C4-2B (cell line): ENCODE measurements at regions not wholly inside any gene's neighbourhood (a gene's known extent, or its start where the extent isn't known, plus 50 kb on each side); places are given as distances from the start of the nearest gene placed in this dataset.

Experiments
- CTCF ChIP-seq: fragments of 450-650 bp; conservative IDR thresholded peaks from 2 replicates; pipeline ENCODE4 v1.5.1; 2017; ENCODE audit warnings: mild to moderate bottlenecking
- ZFX ChIP-seq: fragments of 450-650 bp; IDR thresholded peaks from 2 replicates; pipeline ENCODE4 v1.6.1; 2017

GRCh38 chr19:30684613-30685012 is 312.4 kb downstream of the ZNF536 start:
- TF ChIP-seq CTCF (no peak), ZFX (no peak)
